ENCODE measurements at regions not wholly inside any gene's neighbourhood (a gene's known extent, or its start where the extent isn't known, plus 50 kb on each side); places are given as distances from the start of the nearest gene placed in this dataset.

DNA sequence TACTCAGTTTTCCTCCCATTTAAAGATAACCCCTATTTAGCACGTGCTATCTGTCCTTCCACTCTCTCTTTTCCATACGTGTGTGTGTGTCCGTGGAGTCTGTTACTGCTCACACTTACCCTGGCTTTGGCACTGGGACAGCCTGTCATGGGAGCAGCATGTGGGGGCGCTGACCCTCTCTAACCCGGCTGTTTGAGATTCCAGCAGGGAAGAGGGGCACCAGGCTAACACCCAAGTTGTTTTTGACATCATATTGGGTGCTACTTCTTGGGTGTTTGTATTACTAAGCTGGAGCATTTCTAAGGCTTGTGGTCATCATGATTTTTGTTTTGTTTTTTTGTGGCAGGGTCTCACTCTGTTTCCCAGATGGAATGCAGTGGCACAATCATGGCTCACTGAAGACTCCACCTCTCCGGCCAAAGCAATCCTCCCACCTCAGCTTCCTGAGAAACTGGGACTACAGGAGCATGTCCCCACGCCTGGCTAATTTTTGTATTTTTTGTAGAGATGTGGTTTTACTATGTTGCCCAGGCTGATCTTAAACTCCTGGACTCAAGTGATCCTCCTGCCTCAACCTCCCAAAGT is 56.9 kb upstream of the SIMC1 start:
- no peak for DNase-seq

DNA sequence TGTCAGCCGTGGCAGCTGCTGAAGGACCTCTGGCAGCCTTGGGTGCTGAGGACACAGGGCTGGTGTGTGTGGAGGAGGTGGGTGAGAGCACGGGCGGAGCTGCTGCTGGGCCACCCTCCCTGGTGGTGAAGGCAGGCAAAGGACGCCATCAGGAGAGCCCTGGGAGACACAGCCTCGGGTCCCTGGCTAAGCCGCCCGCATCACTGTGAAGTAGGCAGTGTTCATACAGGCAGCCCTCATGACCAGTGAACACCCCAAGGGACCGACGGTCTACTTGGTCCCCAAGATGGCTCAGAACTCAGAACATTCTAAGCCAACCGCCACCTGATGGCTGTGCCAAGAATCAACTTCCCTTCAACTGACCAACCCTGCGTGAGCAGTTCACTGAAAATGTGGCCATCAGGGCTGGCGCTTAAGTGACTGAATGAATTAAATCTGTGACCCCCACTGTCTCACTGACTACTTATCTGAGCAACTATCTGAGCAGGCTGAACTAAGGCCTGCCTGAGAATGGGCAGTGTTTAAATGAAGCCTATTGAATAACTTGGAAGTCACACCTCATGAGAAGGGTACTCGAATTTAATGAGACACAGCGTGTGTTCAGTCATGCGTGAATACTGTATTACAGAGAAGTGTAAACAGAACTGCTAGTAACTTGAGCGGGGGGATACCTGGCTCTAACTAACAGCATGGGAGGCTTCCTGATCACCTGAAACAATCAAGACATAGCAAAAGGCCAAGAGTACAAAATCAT is 54.7 kb upstream of the SIMC1 start:
- DNase-seq, result no peak

DNA sequence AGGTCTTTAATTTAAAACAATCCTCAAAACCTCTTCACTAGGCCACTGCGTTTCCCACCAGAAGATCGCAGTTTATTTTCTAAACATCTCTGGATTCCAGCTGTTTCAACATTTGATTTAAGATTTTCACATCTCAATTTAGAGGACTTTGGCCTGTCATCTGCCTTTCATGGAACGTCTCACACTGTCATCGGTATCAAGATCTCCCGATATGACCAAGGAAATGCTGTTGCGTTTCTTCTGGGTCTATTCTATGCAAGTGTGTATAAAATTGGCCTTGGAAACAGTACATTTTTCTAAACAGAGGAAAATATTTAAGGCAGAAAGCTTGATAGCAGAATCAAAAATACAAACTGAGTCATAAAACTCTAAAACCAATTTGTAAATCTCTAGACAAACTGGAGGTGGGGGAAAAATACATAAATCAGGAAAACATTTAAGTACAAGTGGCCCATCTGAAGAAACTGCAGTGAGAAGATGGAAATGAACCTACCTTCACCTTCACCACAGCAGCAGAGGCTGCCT is 53.6 kb upstream of the SIMC1 start:
- no peak for DNase-seq

DNA sequence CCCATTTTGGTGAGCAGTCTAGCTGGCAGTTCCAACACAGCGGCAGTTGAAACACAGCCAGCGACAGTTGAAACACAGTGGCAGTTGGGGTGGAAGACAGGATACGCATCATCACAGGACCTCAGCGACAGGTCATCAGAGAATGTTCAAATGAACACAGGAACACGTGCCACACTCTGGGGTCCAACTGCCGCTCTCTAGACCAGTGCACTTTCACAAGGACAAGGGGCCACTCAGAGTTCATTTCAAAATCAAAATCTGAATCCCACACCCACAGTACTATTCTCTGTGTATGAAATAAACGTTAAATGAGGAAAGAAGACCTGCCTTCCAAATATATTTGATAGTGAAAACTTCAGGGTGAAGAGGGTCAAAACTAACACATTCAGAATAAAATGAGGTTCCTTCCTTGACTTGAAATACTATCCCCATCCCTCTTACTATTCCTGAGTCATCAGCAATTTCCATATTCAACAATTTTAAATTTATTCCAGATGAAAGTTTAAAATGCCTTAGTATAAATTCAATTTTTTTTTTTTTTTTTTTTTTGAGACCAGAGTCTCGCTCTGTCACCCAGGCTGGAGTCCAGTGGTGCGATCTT is 53.0 kb upstream of the SIMC1 start:
- DNase-seq, result no peak

DNA sequence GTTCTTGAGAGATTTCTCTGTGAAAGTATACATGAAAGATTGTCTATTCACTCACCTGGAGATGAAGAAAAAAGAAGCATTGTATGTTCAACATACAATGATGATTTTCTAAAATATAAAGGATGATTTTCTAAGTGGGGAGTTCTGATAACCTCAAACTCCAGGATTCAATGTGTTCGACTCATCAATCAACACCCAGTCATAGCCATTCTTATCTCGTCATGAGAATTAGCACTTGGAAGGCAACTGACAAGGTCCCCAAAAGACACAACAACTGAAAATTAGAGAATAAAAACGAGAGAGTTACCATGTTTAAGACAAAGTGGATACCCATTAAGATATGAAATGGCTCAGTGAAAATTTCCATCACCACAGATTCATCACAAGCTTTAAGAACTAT is 52.1 kb upstream of the SIMC1 start:
- no peak for DNase-seq

GRCh38 chr5:176187276-176188062 is 50.8 kb upstream of the SIMC1 start:
- no peak for DNase-seq

DNA sequence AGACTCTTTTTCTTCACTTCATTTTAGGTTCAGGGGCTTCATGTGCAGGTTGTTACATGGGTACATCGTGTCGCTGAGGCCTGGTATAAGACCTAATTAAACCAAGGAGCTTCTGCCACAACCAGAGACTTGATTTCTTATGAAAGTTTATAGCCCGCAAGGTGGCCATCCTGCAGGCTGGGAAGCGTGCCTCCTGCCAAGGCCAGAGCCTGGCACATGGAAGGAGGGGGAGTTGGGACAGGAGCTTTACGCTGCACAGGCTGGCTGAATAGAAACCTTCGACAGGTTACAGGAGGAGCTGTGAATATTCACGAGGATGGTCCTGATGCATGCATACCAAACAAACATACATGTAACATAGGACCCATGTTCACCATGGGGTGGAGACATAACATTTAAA is 50.1 kb upstream of the SIMC1 start:
- no peak for DNase-seq
